Liver (tissue), 8 donors: ENCODE measurements at regions not wholly inside any gene's neighbourhood (a gene's known extent, or its start where the extent isn't known, plus 50 kb on each side); places are given as distances from the start of the nearest gene placed in this dataset.

Source experiments
- DNase-seq: peaks from one replicate; pipeline ENCODE4 v3.0.0-alpha.2; 2017; ENCODE audit warnings: low spot score
- H3K27ac ChIP-seq, 2 donors: one replicate each; pipeline ENCODE4 v1.7.0; 2013; ENCODE audit warnings: inconsistent platforms in 2 of 2, low read length in 2 of 2, control low read depth in 1 of 2, low read depth in 1 of 2, mild to moderate bottlenecking in 1 of 2
- H3K27me3 ChIP-seq, 4 donors: one replicate each; pipeline versions ENCODE4 v1.6.1 to v1.7.0; 2013; ENCODE audit warnings: low read length in 3 of 4, inconsistent platforms in 1 of 4, mild to moderate bottlenecking in 1 of 4, moderate library complexity in 1 of 4; ENCODE audit not compliant: control insufficient read depth in 4 of 4, insufficient read depth in 4 of 4
- H3K36me3 ChIP-seq, 4 donors: one replicate each; pipeline versions ENCODE4 v1.6.1 to v1.7.0; 2013; ENCODE audit warnings: low read length in 3 of 4, mild to moderate bottlenecking in 3 of 4, low read depth in 1 of 4, moderate library complexity in 1 of 4; ENCODE audit not compliant: control insufficient read depth in 4 of 4, insufficient read depth in 3 of 4
- H3K4me1 ChIP-seq, 4 donors: one replicate each; pipeline versions ENCODE4 v1.6.1 to v1.7.0; 2013; ENCODE audit warnings: low read length in 3 of 4, mild to moderate bottlenecking in 3 of 4, moderate library complexity in 1 of 4; ENCODE audit not compliant: control insufficient read depth in 4 of 4, insufficient read depth in 4 of 4
- H3K4me3 ChIP-seq, 3 donors: one replicate each; pipeline versions ENCODE4 v1.6.1 to v1.7.0; 2013; ENCODE audit warnings: low read length in 3 of 3, control low read depth in 1 of 3, low read depth in 1 of 3, mild to moderate bottlenecking in 1 of 3
- H3K9ac ChIP-seq, 2 donors: one replicate each; pipeline ENCODE4 v1.7.0; 2013; ENCODE audit warnings: low read length in 2 of 2, mild to moderate bottlenecking in 2 of 2, moderate library complexity in 2 of 2, control low read depth in 1 of 2, low read depth in 1 of 2
- H3K9me3 ChIP-seq, 4 donors: one replicate each; pipeline versions ENCODE4 v1.6.1 to v1.7.0; 2013; ENCODE audit warnings: low read length in 3 of 4; ENCODE audit not compliant: control insufficient read depth in 4 of 4
- ATF3 ChIP-seq: IDR thresholded peaks from 2 replicates; pipeline ENCODE4 v1.6.1; 2016; ENCODE audit warnings: antibody characterized with exemption
- CTCF ChIP-seq: fragments of 150-350 bp; IDR thresholded peaks from 2 replicates; pipeline ENCODE4 v1.5.1; 2017; ENCODE audit warnings: improper control_type of control experiment, low read depth, low read length; ENCODE audit not compliant: missing input control
- EGR1 ChIP-seq, 2 donors: IDR thresholded peaks; 2 replicates each; pipeline ENCODE4 v1.6.1; 2016 to 2018; ENCODE audit warnings: antibody characterized with exemption in 2 of 2, low read depth in 2 of 2
- FOXA1 ChIP-seq: IDR thresholded peaks from 2 replicates; pipeline ENCODE4 v1.6.1; 2016; ENCODE audit warnings: antibody characterized with exemption
- HNF4A ChIP-seq, 2 donors: conservative IDR thresholded peaks; 2 replicates each; pipeline ENCODE4 v1.6.1; 2016; ENCODE audit warnings: antibody characterized with exemption in 2 of 2, mild to moderate bottlenecking in 2 of 2
- HNF4G ChIP-seq: IDR thresholded peaks from 2 replicates; pipeline ENCODE4 v1.6.1; 2016; ENCODE audit warnings: antibody characterized with exemption
- JUND ChIP-seq, 2 donors: IDR thresholded peaks; 2 replicates each; pipeline ENCODE4 v1.6.1; 2016; ENCODE audit warnings: antibody characterized with exemption in 2 of 2
- MAX ChIP-seq: IDR thresholded peaks from 2 replicates; pipeline ENCODE4 v1.6.1; 2016; ENCODE audit warnings: antibody characterized with exemption
- NR2F2 ChIP-seq: IDR thresholded peaks from 2 replicates; pipeline ENCODE4 v1.6.1; 2016; ENCODE audit warnings: antibody characterized with exemption
- REST ChIP-seq: IDR thresholded peaks from 2 replicates; pipeline ENCODE4 v1.6.1; 2016; ENCODE audit warnings: antibody characterized with exemption, mild to moderate bottlenecking
- SP1 ChIP-seq: IDR thresholded peaks from 2 replicates; pipeline ENCODE4 v1.6.1; 2018; ENCODE audit warnings: antibody characterized with exemption, mild to moderate bottlenecking
- YY1 ChIP-seq: IDR thresholded peaks from 2 replicates; pipeline ENCODE4 v1.6.1; 2016; ENCODE audit warnings: antibody characterized with exemption, mild to moderate bottlenecking
- ZBTB33 ChIP-seq: IDR thresholded peaks from 2 replicates; pipeline ENCODE4 v1.6.1; 2016; ENCODE audit warnings: antibody characterized with exemption
- WGBS: extraction: QIAGEN DNeasy Blood & Tissue Kit; methylation state at CpG from one replicate; pipeline ENCODE4 v1.1.7; 2013; 5-methylcytosine and 5-hydroxymethylcytosine counted together
- donor health status: healthy.
- donor health status: healthy.
- donor health status: healthy.
- donor health status: healthy.
- donor health status: healthy.

- TF ChIP-seq CTCF (no peak), FOXA1 (no peak)
- H3K36me3 ChIP-seq = no peaks in the 10 kb centered on the region
- H3K4me1 ChIP-seq = peaks cover 0 to 13% (median 2%) of the 10 kb centered on the region in 4 donors
- no peak for DNase-seq
- no peaks in the 10 kb centered on the region for H3K9me3 ChIP-seq
- no peaks in the 10 kb centered on the region for H3K27me3 ChIP-seq
- no peak overlapping the region for H3K9ac ChIP-seq
- H3K4me3 ChIP-seq = no peak overlapping the region
- H3K27ac ChIP-seq = no peak overlapping the region
- 72% methylated on average over 7 of the region's 7 CpGs for WGBS
These were observed 81.7 kb upstream of the TMEM45B start for GRCh38 chr11:129733981-129734380.

GRCh38 chr11:129734654-129735053 is 81.0 kb upstream of the TMEM45B start:
- no peak overlapping the region for H3K27ac ChIP-seq
- 95% methylated on average over 7 of the region's 7 CpGs for WGBS
- H3K4me3 ChIP-seq = no peak overlapping the region
- no peak for TF ChIP-seq MAX
- no peak for TF ChIP-seq YY1
- no peak for TF ChIP-seq FOXA1
- TF ChIP-seq NR2F2 = no peak
- no peak for TF ChIP-seq JUND (IDR thresholded peaks at IDR 0.05)
- TF ChIP-seq EGR1 (IDR thresholded peaks at IDR 0.05; ENCODE audit: low read depth in 2 of 2) = no peak
- no peak for TF ChIP-seq REST
- no peak for TF ChIP-seq ZBTB33
- TF ChIP-seq ATF3 = no peak
- no peak for TF ChIP-seq HNF4A (conservative IDR thresholded peaks at IDR 0.05)
- TF ChIP-seq HNF4G = no peak
- TF ChIP-seq SP1 = no peak
- H3K9me3 ChIP-seq = no peaks in the 10 kb centered on the region
- DNase-seq = no peak
- peaks cover 0 to 3% (median 0%) of the 10 kb centered on the region in 4 donors for H3K27me3 ChIP-seq
- peaks cover 0 to 11% (median 2%) of the 10 kb centered on the region in 4 donors for H3K4me1 ChIP-seq
- no peak overlapping the region for H3K9ac ChIP-seq
- no peaks in the 10 kb centered on the region for H3K36me3 ChIP-seq
